ENCODE measurements at regions not wholly inside any gene's neighbourhood (a gene's known extent, or its start where the extent isn't known, plus 50 kb on each side); places are given as distances from the start of the nearest gene placed in this dataset.

DNA sequence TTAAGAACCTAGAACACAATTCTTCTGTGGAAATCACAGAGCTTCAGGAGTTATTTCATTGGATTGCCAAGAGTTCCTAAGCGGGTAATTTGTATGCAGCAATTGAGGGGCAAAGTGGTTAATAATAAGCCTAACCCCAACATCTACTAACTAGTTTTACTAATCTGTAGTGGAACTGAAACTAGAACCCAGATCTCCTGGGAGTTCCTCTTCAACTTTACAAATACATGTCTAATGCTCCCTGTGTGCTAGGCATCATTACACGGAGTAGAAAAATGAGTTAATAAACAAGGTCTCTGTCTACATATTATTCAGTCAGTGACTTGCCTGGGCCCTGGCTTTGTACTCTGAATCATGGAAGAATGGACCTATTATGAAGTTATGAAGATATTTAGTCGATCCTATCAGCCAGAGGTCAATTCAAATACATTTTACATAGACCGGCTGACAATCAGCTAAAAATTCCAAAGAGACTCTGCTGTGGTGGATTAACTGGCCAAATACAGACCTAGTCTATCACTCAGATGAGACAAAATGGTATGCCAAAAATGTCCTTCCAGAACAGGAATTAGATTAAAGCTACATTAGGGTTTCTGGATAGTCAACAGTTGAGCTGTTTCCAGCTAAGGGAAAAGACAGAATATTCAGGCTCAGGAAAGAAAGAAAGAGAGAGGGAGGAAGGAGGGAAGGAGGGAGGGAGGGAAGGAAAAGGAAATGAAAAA, 326.0 kb downstream of the FBXW7 start:
- TF ChIP-seq CTCF (IDR thresholded peaks at IDR 0.05) (no peak), ZFX (IDR thresholded peaks at IDR 0.05; ENCODE audit: borderline replicate concordance) (no peak)
- H3K27ac ChIP-seq: no peak overlapping the region

- no peak for TF ChIP-seq ZFX (IDR thresholded peaks at IDR 0.05; ENCODE audit: borderline replicate concordance)
- TF ChIP-seq CTCF (IDR thresholded peaks at IDR 0.05): no peak
- no peak overlapping the region for H3K27ac ChIP-seq
Measured at GRCh38 chr4:152207378-152207720, 328.5 kb downstream of the FBXW7 start.

DNA sequence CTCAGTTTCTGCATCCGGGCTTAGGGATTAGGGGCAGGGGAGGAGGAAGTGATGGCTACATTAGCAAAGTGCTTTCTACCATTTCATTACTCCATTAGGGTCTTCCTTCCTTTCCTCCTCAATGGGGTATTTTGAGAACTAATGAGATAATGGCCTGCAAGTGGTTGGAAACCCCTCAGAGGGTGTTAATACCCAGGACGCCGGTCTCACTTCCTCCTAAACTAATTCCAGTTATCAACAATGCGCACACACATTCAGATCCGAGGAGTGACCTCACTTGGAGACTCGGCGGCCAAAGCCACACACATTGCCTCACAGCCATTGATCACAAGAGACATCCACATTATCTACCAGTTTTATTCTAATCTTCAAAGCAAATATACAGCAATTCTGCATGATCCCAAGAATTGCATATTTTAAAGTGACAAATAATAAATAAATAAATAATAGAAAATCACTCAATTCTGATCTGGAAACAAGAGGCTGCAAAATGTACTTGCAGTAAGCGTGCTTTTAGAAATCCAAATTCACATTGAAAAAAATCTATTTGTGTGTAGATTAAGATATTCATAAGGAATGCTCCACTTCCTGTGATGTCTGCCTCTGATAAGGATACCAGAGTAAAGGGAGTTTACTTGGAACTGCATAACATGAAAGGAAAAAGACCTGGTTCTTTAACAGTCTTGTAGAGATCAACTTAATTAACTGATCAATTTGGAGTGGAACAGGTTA, 329.1 kb downstream of the FBXW7 start:
- TF ChIP-seq CTCF (IDR thresholded peaks at IDR 0.05): no peak
- no peak for TF ChIP-seq ZFX (IDR thresholded peaks at IDR 0.05; ENCODE audit: borderline replicate concordance)
- H3K27ac ChIP-seq: no peak overlapping the region

GRCh38 chr4:152206185-152206584, 329.7 kb downstream of the FBXW7 start:
- TF ChIP-seq CTCF (IDR thresholded peaks at IDR 0.05) (no peak), ZFX (IDR thresholded peaks at IDR 0.05; ENCODE audit: borderline replicate concordance) (no peak)
- no peak overlapping the region for H3K27ac ChIP-seq

GRCh38 chr4:152202415-152202814, 333.5 kb downstream of the FBXW7 start:
- TF ChIP-seq ZFX (IDR thresholded peaks at IDR 0.05; ENCODE audit: borderline replicate concordance) (no peak), CTCF (IDR thresholded peaks at IDR 0.05) (no peak)
- no peak overlapping the region for H3K27ac ChIP-seq

- H3K27ac ChIP-seq: no peak overlapping the region
- TF ChIP-seq ZFX (IDR thresholded peaks at IDR 0.05; ENCODE audit: borderline replicate concordance) (no peak), CTCF (IDR thresholded peaks at IDR 0.05) (no peak)
Measured at GRCh38 chr4:152200511-152201333, 335.2 kb downstream of the FBXW7 start.

Data from 22Rv1 (cell line).